ENCODE measurements at regions not wholly inside any gene's neighbourhood (a gene's known extent, or its start where the extent isn't known, plus 50 kb on each side); places are given as distances from the start of the nearest gene placed in this dataset.

DNA sequence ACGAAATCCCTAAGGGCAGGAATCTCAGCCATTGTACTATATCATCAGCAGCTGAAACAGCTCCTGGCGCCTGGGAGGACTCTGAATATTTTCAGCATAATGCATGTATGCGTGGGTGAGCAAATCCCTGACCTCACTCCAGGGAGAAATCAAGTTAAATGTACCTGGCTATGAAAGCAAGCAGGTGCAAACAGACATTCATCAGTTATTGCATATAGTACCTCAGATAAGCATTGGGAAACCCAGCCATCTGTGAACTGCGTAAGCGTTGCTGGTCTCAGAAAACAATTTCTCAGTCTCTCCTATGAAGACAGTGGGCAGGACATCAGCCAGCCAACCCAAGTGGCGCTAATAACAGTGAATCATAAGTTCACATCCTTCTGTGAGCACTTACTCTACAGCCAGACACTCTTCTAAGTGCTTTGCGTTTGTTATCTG is 622.6 kb downstream of the EPM2A start:
- H3K27me3 ChIP-seq (ENCODE audit: insufficient read depth, low read depth), result no peaks in the 10 kb centered on the region
- TF ChIP-seq, protein P1, sequence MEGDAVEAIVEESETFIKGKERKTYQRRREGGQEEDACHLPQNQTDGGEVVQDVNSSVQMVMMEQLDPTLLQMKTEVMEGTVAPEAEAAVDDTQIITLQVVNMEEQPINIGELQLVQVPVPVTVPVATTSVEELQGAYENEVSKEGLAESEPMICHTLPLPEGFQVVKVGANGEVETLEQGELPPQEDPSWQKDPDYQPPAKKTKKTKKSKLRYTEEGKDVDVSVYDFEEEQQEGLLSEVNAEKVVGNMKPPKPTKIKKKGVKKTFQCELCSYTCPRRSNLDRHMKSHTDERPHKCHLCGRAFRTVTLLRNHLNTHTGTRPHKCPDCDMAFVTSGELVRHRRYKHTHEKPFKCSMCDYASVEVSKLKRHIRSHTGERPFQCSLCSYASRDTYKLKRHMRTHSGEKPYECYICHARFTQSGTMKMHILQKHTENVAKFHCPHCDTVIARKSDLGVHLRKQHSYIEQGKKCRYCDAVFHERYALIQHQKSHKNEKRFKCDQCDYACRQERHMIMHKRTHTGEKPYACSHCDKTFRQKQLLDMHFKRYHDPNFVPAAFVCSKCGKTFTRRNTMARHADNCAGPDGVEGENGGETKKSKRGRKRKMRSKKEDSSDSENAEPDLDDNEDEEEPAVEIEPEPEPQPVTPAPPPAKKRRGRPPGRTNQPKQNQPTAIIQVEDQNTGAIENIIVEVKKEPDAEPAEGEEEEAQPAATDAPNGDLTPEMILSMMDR (conservative IDR thresholded peaks at IDR 0.05; ENCODE audit: low read depth, low read length), result no peak
- H2AFZ ChIP-seq (ENCODE audit: low read depth), result no peak overlapping the region
- no peak overlapping the region for H3K9ac ChIP-seq
- H3K4me2 ChIP-seq, result no peak overlapping the region
- H3K27ac ChIP-seq, result no peak overlapping the region
- H3K79me2 ChIP-seq (ENCODE audit: insufficient read depth, low read depth), result no peaks in the 10 kb centered on the region
- no peak overlapping the region for H3K4me3 ChIP-seq (IDR thresholded peaks at IDR 0.05; ENCODE audit: insufficient read depth, low read depth, low read length)
- H3K4me1 ChIP-seq (ENCODE audit: low read depth, poor library complexity, severe bottlenecking), result no peaks in the 10 kb centered on the region
- no peaks in the 10 kb centered on the region for H4K20me1 ChIP-seq (ENCODE audit: insufficient read depth)
- H3K36me3 ChIP-seq (ENCODE audit: insufficient read depth), result no peaks in the 10 kb centered on the region

DNA sequence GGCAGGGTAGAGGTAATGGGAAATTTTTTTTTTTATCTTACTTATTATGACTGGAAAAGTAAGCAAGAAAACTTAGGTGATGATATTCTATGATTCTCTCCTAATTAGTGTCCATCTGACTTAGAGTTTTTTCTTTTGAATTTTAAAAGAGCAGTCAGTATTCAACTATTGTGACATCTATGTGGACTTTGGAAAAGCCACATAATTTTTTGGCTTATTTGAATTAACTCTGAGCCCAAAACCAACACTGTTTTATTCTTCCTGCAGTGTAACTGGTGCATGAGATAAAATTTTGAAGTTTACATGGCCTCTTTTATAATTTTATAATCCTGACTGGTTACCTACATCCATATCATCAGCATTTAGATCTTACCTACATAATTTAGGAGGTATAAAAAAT is 619.7 kb downstream of the EPM2A start:
- Histone ChIP-seq H2AFZ (ENCODE audit: low read depth) (no peak overlapping the region), H3K4me2 (no peak overlapping the region), H3K79me2 (ENCODE audit: insufficient read depth, low read depth) (no peaks in the 10 kb centered on the region), H3K4me3 (IDR thresholded peaks at IDR 0.05; ENCODE audit: insufficient read depth, low read depth, low read length) (no peak overlapping the region), H3K9ac (no peak overlapping the region), H3K27me3 (ENCODE audit: insufficient read depth, low read depth) (no peaks in the 10 kb centered on the region), H3K27ac (no peak overlapping the region), H3K36me3 (ENCODE audit: insufficient read depth) (no peaks in the 10 kb centered on the region), H4K20me1 (ENCODE audit: insufficient read depth) (no peaks in the 10 kb centered on the region), H3K4me1 (ENCODE audit: low read depth, poor library complexity, severe bottlenecking) (no peaks in the 10 kb centered on the region)
- TF ChIP-seq, protein P1 (conservative IDR thresholded peaks at IDR 0.05; ENCODE audit: low read depth, low read length), result no peak

DNA sequence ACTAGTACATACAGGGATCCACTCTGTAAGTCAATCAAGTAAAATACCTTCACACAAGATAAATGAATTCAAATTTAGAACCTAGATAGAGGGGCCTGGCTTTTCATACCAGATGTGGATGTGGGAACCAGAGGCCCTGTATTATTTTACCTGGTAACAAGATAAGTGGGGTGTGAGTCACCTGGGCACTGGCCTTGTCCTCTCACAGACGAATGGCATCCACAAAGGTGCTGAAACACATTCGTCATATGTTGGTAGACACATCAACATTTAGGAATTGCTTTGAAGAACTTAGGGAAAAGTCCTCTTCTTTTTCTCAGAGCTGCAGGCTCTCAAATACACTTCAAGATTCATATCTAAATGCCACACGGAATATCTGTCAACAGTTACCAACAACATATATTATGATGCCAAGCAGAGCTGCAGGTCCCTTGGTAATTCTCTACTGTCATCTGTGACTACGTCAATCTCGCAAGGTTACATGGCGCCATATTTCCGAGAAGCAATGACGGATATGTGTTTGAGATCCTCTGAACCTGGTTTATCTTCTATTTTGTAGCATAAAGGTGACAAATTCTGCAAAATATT is 618.6 kb downstream of the EPM2A start:
- no peak overlapping the region for H2AFZ ChIP-seq (ENCODE audit: low read depth)
- no peak overlapping the region for H3K27ac ChIP-seq
- H3K4me1 ChIP-seq (ENCODE audit: low read depth, poor library complexity, severe bottlenecking), result no peaks in the 10 kb centered on the region
- TF ChIP-seq, protein P1 (conservative IDR thresholded peaks at IDR 0.05; ENCODE audit: low read depth, low read length), result no peak
- H3K4me3 ChIP-seq (IDR thresholded peaks at IDR 0.05; ENCODE audit: insufficient read depth, low read depth, low read length), result no peak overlapping the region
- no peak overlapping the region for H3K4me2 ChIP-seq
- no peaks in the 10 kb centered on the region for H3K79me2 ChIP-seq (ENCODE audit: insufficient read depth, low read depth)
- H4K20me1 ChIP-seq (ENCODE audit: insufficient read depth), result no peaks in the 10 kb centered on the region
- H3K9ac ChIP-seq, result no peak overlapping the region
- H3K27me3 ChIP-seq (ENCODE audit: insufficient read depth, low read depth), result no peaks in the 10 kb centered on the region
- H3K36me3 ChIP-seq (ENCODE audit: insufficient read depth), result no peaks in the 10 kb centered on the region

DNA sequence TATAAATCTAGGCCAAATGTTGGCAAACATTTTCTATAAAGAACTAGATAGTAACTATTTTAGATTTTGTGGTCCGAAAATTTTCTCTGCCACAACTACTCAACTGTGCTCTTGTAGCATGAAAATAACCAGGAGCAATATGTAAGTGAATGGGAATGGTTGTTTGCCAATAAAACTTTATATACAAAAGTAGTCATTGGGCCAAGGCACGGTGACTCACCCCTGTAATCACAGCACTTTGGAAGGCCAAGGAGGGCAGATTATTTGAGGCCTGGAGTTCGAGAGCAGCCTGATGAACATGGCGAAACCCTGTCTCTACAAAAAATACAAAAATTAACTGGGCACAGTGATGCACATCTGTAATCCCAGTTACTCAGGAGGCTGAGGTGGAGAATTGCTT is 617.1 kb downstream of the EPM2A start:
- H4K20me1 ChIP-seq (ENCODE audit: insufficient read depth), result no peaks in the 10 kb centered on the region
- H3K4me3 ChIP-seq (IDR thresholded peaks at IDR 0.05; ENCODE audit: insufficient read depth, low read depth, low read length), result no peak overlapping the region
- H3K36me3 ChIP-seq (ENCODE audit: insufficient read depth), result no peaks in the 10 kb centered on the region
- H3K9ac ChIP-seq, result no peak overlapping the region
- no peak overlapping the region for H2AFZ ChIP-seq (ENCODE audit: low read depth)
- H3K27ac ChIP-seq, result no peak overlapping the region
- no peak overlapping the region for H3K4me2 ChIP-seq
- H3K4me1 ChIP-seq (ENCODE audit: low read depth, poor library complexity, severe bottlenecking), result no peaks in the 10 kb centered on the region
- no peaks in the 10 kb centered on the region for H3K79me2 ChIP-seq (ENCODE audit: insufficient read depth, low read depth)
- TF ChIP-seq, protein P1 (conservative IDR thresholded peaks at IDR 0.05; ENCODE audit: low read depth, low read length), result no peak
- H3K27me3 ChIP-seq (ENCODE audit: insufficient read depth, low read depth), result no peaks in the 10 kb centered on the region

Measured in KMS-11 (cell line).